HepG2 (cell line): ENCODE measurements at regions not wholly inside any gene's neighbourhood (a gene's known extent, or its start where the extent isn't known, plus 50 kb on each side); places are given as distances from the start of the nearest gene placed in this dataset.

ENCODE experiments used
- HOXA3 ChIP-seq: sonication (generic); formaldehyde crosslinking; IDR thresholded peaks from 2 replicates; pipeline ENCODE4 v1.5.0; 2020; ENCODE audit warnings: missing genetic modification reagents
- KDM5A ChIP-seq: fragments of 200-600 bp; sonication (generic); IDR thresholded peaks from 2 replicates; pipeline ENCODE4 v1.7.0; 2018; ENCODE audit warnings: antibody characterized with exemption, mild to moderate bottlenecking, low read length, borderline replicate concordance
- MTA3 ChIP-seq: sonication (generic); formaldehyde crosslinking; IDR thresholded peaks from 2 replicates; pipeline ENCODE4 v1.4.0; 2020; ENCODE audit warnings: missing genetic modification reagents
- MZF1 ChIP-seq: sonication (generic); formaldehyde crosslinking; IDR thresholded peaks from 2 replicates; pipeline ENCODE4 v1.8.1; 2023; ENCODE audit warnings: mild to moderate bottlenecking, missing genetic modification reagents, borderline replicate concordance
- NFYC ChIP-seq: IDR thresholded peaks from 2 replicates; pipeline ENCODE4 v1.6.1; 2016; ENCODE audit warnings: missing genetic modification reagents, missing compliant biosample characterization
- STAT5B ChIP-seq: sonication (generic); formaldehyde crosslinking; IDR thresholded peaks from 2 replicates; pipeline ENCODE4 v1.4.0; 2020; ENCODE audit warnings: missing genetic modification reagents
- ZNF274 ChIP-seq: sonication (generic); formaldehyde crosslinking; IDR thresholded peaks from 2 replicates; pipeline ENCODE4 v1.5.1; 2020; ENCODE audit warnings: mild to moderate bottlenecking, missing genetic modification reagents
- ZNF280B ChIP-seq: sonication (generic); formaldehyde crosslinking; IDR thresholded peaks from 2 replicates; pipeline ENCODE4 v1.5.0; 2020; ENCODE audit warnings: missing genetic modification reagents, mild to moderate bottlenecking, borderline replicate concordance
- ZNF326 ChIP-seq: sonication (generic); formaldehyde crosslinking; IDR thresholded peaks from 2 replicates; pipeline ENCODE4 v1.4.0; 2020; ENCODE audit warnings: missing genetic modification reagents, borderline replicate concordance
- ZNF333 ChIP-seq: sonication (generic); formaldehyde crosslinking; IDR thresholded peaks from 2 replicates; pipeline ENCODE4 v1.4.0; 2020; ENCODE audit warnings: mild to moderate bottlenecking, missing genetic modification reagents, borderline replicate concordance
- ZNF549 ChIP-seq: sonication (generic); formaldehyde crosslinking; IDR thresholded peaks from 2 replicates; pipeline ENCODE4 v1.5.0; 2020; ENCODE audit warnings: missing genetic modification reagents
- ZNF614 ChIP-seq: IDR thresholded peaks from 2 replicates; pipeline ENCODE4 v1.6.1; 2018; ENCODE audit warnings: missing biosample characterization, missing genetic modification reagents, inconsistent platforms, borderline replicate concordance
- ZNF678 ChIP-seq: sonication (generic); formaldehyde crosslinking; IDR thresholded peaks from 2 replicates; pipeline ENCODE4 v1.4.0; 2020; ENCODE audit warnings: mild to moderate bottlenecking, missing genetic modification reagents
- ZNF704 ChIP-seq: sonication (generic); formaldehyde crosslinking; IDR thresholded peaks from 2 replicates; pipeline ENCODE4 v1.8.1; 2023; ENCODE audit warnings: mild to moderate bottlenecking, inconsistent platforms, moderate library complexity, missing genetic modification reagents, borderline replicate concordance
- ZNF766 ChIP-seq: sonication (generic); formaldehyde crosslinking; IDR thresholded peaks from 2 replicates; pipeline ENCODE4 v1.5.0; 2020; ENCODE audit warnings: missing genetic modification reagents, borderline replicate concordance
- TF ChIP-seq, protein P1 (sequence below): sonication (generic); formaldehyde crosslinking; IDR thresholded peaks from 2 replicates; pipeline ENCODE4 v1.4.0; 2020; ENCODE audit warnings: missing genetic modification reagents
- TF ChIP-seq, protein P2 (sequence below): sonication (generic); formaldehyde crosslinking; IDR thresholded peaks from 2 replicates; pipeline ENCODE4 v1.4.0; 2020; ENCODE audit warnings: missing genetic modification reagents, borderline replicate concordance

GRCh38 chr5:116864157-116864837 lies 289.7 kb upstream of the SEMA6A start (continued):
- TF ChIP-seq ZNF333 (no peak), ZNF274 (CRISPR knock-in tag) (no peak), MZF1 (no peak), ZNF766 (CRISPR knock-in tag) (0 out of 2 replicates have a peak, but pooled peaks have one; percentile 24), STAT5B (no peak), ZNF549 (CRISPR knock-in tag) (no peak), ZNF280B (no peak), ZNF326 (CRISPR knock-in tag) (no peak), ZNF678 (CRISPR knock-in tag) (no peak), KDM5A (no peak), ZNF614 (CRISPR knock-in tag) (0 out of 2 replicates have a peak, but pooled peaks have one; percentile 65), MTA3 (CRISPR knock-in tag) (no peak), ZNF704 (CRISPR knock-in tag) (no peak), NFYC (CRISPR knock-in tag) (no peak), HOXA3 (CRISPR knock-in tag) (peak; percentile 60; the same call in 1 of the 2 replicates)
- TF ChIP-seq, protein P1, sequence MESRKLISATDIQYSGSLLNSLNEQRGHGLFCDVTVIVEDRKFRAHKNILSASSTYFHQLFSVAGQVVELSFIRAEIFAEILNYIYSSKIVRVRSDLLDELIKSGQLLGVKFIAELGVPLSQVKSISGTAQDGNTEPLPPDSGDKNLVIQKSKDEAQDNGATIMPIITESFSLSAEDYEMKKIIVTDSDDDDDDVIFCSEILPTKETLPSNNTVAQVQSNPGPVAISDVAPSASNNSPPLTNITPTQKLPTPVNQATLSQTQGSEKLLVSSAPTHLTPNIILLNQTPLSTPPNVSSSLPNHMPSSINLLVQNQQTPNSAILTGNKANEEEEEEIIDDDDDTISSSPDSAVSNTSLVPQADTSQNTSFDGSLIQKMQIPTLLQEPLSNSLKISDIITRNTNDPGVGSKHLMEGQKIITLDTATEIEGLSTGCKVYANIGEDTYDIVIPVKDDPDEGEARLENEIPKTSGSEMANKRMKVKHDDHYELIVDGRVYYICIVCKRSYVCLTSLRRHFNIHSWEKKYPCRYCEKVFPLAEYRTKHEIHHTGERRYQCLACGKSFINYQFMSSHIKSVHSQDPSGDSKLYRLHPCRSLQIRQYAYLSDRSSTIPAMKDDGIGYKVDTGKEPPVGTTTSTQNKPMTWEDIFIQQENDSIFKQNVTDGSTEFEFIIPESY (CRISPR knock-in tag), result no peak
- TF ChIP-seq, protein P2, sequence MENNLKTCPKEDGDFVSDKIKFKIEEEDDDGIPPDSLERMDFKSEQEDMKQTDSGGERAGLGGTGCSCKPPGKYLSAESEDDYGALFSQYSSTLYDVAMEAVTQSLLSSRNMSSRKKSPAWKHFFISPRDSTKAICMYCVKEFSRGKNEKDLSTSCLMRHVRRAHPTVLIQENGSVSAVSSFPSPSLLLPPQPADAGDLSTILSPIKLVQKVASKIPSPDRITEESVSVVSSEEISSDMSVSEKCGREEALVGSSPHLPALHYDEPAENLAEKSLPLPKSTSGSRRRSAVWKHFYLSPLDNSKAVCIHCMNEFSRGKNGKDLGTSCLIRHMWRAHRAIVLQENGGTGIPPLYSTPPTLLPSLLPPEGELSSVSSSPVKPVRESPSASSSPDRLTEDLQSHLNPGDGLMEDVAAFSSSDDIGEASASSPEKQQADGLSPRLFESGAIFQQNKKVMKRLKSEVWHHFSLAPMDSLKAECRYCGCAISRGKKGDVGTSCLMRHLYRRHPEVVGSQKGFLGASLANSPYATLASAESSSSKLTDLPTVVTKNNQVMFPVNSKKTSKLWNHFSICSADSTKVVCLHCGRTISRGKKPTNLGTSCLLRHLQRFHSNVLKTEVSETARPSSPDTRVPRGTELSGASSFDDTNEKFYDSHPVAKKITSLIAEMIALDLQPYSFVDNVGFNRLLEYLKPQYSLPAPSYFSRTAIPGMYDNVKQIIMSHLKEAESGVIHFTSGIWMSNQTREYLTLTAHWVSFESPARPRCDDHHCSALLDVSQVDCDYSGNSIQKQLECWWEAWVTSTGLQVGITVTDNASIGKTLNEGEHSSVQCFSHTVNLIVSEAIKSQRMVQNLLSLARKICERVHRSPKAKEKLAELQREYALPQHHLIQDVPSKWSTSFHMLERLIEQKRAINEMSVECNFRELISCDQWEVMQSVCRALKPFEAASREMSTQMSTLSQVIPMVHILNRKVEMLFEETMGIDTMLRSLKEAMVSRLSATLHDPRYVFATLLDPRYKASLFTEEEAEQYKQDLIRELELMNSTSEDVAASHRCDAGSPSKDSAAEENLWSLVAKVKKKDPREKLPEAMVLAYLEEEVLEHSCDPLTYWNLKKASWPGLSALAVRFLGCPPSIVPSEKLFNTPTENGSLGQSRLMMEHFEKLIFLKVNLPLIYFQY (CRISPR knock-in tag), result no peak
